ENCODE measurements at regions not wholly inside any gene's neighbourhood (a gene's known extent, or its start where the extent isn't known, plus 50 kb on each side); places are given as distances from the start of the nearest gene placed in this dataset.
"Not testable (repeated sequence)": the region's sequence is repeated elsewhere in the genome, so short reads cannot be mapped to it uniquely, and the experiment has no call there.

DNA sequence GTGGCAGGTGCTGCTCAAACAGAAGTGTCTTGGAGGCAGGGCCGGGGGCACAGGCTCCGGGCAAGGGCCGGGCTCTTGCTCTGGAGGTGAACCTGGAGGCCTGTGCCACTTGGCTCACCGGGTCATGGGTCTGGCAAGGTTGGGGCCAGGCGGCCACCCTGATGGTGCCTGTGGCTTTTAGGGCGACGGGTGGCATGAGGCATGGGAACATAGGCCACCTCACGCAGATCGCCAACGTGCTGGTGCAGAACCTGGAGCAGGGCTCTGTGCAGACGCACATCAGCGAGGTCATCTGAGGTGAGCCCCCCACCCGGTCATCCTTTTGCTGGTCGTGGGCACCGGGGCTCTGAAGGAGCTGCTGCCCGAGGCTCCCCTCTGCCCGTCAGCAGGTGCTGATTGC lies 202.7 kb downstream of the LIPI start:
- TF ChIP-seq CSDC2 (CRISPR knock-in tag; IDR thresholded peaks at IDR 0.05); ZFP3 (CRISPR knock-in tag; IDR thresholded peaks at IDR 0.05); ISL1 (CRISPR knock-in tag; IDR thresholded peaks at IDR 0.05); ZNF8 (CRISPR knock-in tag; IDR thresholded peaks at IDR 0.05); OSR1 (CRISPR knock-in tag; IDR thresholded peaks at IDR 0.05); ARNTL (CRISPR knock-in tag; IDR thresholded peaks at IDR 0.05; ENCODE audit: borderline replicate concordance, low read depth); RARB (CRISPR knock-in tag; IDR thresholded peaks at IDR 0.05): not testable (repeated sequence)
- TF ChIP-seq, protein P1, sequence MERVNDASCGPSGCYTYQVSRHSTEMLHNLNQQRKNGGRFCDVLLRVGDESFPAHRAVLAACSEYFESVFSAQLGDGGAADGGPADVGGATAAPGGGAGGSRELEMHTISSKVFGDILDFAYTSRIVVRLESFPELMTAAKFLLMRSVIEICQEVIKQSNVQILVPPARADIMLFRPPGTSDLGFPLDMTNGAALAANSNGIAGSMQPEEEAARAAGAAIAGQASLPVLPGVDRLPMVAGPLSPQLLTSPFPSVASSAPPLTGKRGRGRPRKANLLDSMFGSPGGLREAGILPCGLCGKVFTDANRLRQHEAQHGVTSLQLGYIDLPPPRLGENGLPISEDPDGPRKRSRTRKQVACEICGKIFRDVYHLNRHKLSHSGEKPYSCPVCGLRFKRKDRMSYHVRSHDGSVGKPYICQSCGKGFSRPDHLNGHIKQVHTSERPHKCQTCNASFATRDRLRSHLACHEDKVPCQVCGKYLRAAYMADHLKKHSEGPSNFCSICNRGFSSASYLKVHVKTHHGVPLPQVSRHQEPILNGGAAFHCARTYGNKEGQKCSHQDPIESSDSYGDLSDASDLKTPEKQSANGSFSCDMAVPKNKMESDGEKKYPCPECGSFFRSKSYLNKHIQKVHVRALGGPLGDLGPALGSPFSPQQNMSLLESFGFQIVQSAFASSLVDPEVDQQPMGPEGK (CRISPR knock-in tag; IDR thresholded peaks at IDR 0.05; ENCODE audit: borderline replicate concordance) = not testable (repeated sequence)
- TF ChIP-seq, protein P2, sequence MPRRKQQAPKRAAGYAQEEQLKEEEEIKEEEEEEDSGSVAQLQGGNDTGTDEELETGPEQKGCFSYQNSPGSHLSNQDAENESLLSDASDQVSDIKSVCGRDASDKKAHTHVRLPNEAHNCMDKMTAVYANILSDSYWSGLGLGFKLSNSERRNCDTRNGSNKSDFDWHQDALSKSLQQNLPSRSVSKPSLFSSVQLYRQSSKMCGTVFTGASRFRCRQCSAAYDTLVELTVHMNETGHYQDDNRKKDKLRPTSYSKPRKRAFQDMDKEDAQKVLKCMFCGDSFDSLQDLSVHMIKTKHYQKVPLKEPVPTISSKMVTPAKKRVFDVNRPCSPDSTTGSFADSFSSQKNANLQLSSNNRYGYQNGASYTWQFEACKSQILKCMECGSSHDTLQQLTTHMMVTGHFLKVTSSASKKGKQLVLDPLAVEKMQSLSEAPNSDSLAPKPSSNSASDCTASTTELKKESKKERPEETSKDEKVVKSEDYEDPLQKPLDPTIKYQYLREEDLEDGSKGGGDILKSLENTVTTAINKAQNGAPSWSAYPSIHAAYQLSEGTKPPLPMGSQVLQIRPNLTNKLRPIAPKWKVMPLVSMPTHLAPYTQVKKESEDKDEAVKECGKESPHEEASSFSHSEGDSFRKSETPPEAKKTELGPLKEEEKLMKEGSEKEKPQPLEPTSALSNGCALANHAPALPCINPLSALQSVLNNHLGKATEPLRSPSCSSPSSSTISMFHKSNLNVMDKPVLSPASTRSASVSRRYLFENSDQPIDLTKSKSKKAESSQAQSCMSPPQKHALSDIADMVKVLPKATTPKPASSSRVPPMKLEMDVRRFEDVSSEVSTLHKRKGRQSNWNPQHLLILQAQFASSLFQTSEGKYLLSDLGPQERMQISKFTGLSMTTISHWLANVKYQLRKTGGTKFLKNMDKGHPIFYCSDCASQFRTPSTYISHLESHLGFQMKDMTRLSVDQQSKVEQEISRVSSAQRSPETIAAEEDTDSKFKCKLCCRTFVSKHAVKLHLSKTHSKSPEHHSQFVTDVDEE (CRISPR knock-in tag; IDR thresholded peaks at IDR 0.05) = not testable (repeated sequence)
- TF ChIP-seq, protein P3, sequence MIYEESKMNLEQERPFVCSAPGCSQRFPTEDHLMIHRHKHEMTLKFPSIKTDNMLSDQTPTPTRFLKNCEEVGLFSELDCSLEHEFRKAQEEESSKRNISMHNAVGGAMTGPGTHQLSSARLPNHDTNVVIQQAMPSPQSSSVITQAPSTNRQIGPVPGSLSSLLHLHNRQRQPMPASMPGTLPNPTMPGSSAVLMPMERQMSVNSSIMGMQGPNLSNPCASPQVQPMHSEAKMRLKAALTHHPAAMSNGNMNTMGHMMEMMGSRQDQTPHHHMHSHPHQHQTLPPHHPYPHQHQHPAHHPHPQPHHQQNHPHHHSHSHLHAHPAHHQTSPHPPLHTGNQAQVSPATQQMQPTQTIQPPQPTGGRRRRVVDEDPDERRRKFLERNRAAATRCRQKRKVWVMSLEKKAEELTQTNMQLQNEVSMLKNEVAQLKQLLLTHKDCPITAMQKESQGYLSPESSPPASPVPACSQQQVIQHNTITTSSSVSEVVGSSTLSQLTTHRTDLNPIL (CRISPR knock-in tag; IDR thresholded peaks at IDR 0.05; ENCODE audit: low read depth) = not testable (repeated sequence)
